SJCRH30 (cell line): ENCODE measurements at regions not wholly inside any gene's neighbourhood (a gene's known extent, or its start where the extent isn't known, plus 50 kb on each side); places are given as distances from the start of the nearest gene placed in this dataset.

ENCODE experiments used
- DNase-seq, 2 experiments: peaks; one replicate each; pipeline ENCODE4 v3.0.0-alpha.2; 2015 to 2020
- H3K27ac ChIP-seq: fragments of 250-450 bp; sonication (Bioruptor Pico); 2 replicates; pipeline ENCODE4 v1.5.1; 2020; ENCODE audit warnings: mild to moderate bottlenecking, moderate library complexity
- H3K27me3 ChIP-seq: fragments of 250-450 bp; sonication (Bioruptor Pico); 2 replicates; pipeline ENCODE4 v1.5.1; 2020; ENCODE audit warnings: mild to moderate bottlenecking, moderate library complexity
- H3K36me3 ChIP-seq: fragments of 250-450 bp; sonication (Bioruptor Pico); 2 replicates; pipeline ENCODE4 v1.5.1; 2020; ENCODE audit warnings: mild to moderate bottlenecking, moderate library complexity
- H3K4me1 ChIP-seq: fragments of 250-450 bp; sonication (Bioruptor Pico); 2 replicates; pipeline ENCODE4 v1.5.1; 2020; ENCODE audit warnings: mild to moderate bottlenecking, moderate library complexity
- H3K4me3 ChIP-seq: fragments of 250-450 bp; sonication (Bioruptor Pico); 2 replicates; pipeline ENCODE4 v1.5.1; 2020; ENCODE audit warnings: mild to moderate bottlenecking, moderate library complexity
- H3K9me3 ChIP-seq: fragments of 250-450 bp; sonication (Bioruptor Pico); replicated peaks from 2 replicates; pipeline ENCODE4 v1.5.1; 2020; ENCODE audit warnings: mild to moderate bottlenecking, moderate library complexity

GRCh38 chr16:85549766-85550421 is 63.2 kb upstream of the GSE1 start:
- Histone ChIP-seq H3K4me1 (peaks cover 4% of the 10 kb centered on the region), H3K4me3 (no peak overlapping the region), H3K27ac (no peak overlapping the region), H3K36me3 (no peaks in the 10 kb centered on the region), H3K9me3 (no peaks in the 10 kb centered on the region), H3K27me3 (no peaks in the 10 kb centered on the region)
- no peak for DNase-seq

- no peaks in the 10 kb centered on the region for H3K27me3 ChIP-seq
- no peaks in the 10 kb centered on the region for H3K36me3 ChIP-seq
- no peak overlapping the region for H3K4me3 ChIP-seq
- H3K27ac ChIP-seq, result no peak overlapping the region
- H3K9me3 ChIP-seq, result no peaks in the 10 kb centered on the region
- H3K4me1 ChIP-seq, result 0 out of 2 replicates have a peak, but pooled peaks cover 3% of the 10 kb centered on the region
- DNase-seq, result no peak
These were observed 62.7 kb upstream of the GSE1 start for GRCh38 chr16:85550422-85550864.

GRCh38 chr16:85550953-85551924 is 61.9 kb upstream of the GSE1 start:
- no peak for DNase-seq
- no peak overlapping the region for H3K27ac ChIP-seq
- no peak overlapping the region for H3K4me3 ChIP-seq
- H3K36me3 ChIP-seq, result no peaks in the 10 kb centered on the region
- no peaks in the 10 kb centered on the region for H3K27me3 ChIP-seq
- 0 out of 2 replicates have a peak, but pooled peaks cover 3% of the 10 kb centered on the region for H3K4me1 ChIP-seq
- H3K9me3 ChIP-seq, result no peaks in the 10 kb centered on the region

GRCh38 chr16:85552980-85553435 is 60.1 kb upstream of the GSE1 start:
- Histone ChIP-seq H3K4me1 (0 out of 2 replicates have a peak, but pooled peaks cover 3% of the 10 kb centered on the region), H3K4me3 (peak overlapping the region; percentile 83), H3K27me3 (no peaks in the 10 kb centered on the region), H3K36me3 (no peaks in the 10 kb centered on the region), H3K9me3 (no peaks in the 10 kb centered on the region), H3K27ac (no peak overlapping the region; the same call in 1 of the 2 replicates)
- DNase-seq, result no peak

GRCh38 chr16:85553436-85554113 is 59.5 kb upstream of the GSE1 start:
- no peaks in the 10 kb centered on the region for H3K27me3 ChIP-seq
- peak; percentile 38 to 45 for DNase-seq
- H3K36me3 ChIP-seq, result no peaks in the 10 kb centered on the region
- H3K9me3 ChIP-seq, result no peaks in the 10 kb centered on the region
- H3K4me3 ChIP-seq, result peak overlapping the region; percentile 83
- peak overlapping the region; percentile 60 for H3K27ac ChIP-seq
- 0 out of 2 replicates have a peak, but pooled peaks cover 3% of the 10 kb centered on the region for H3K4me1 ChIP-seq

- Histone ChIP-seq H3K27ac (peak overlapping the region; percentile 60), H3K27me3 (no peaks in the 10 kb centered on the region), H3K4me3 (peak overlapping the region; percentile 83), H3K36me3 (no peaks in the 10 kb centered on the region), H3K4me1 (0 out of 2 replicates have a peak, but pooled peaks cover 3% of the 10 kb centered on the region), H3K9me3 (no peaks in the 10 kb centered on the region)
- DNase-seq, result peak; percentile 72 to 86
These were observed 58.8 kb upstream of the GSE1 start for GRCh38 chr16:85554114-85554888.

- H3K4me3 ChIP-seq, result peak overlapping the region; percentile 83
- peak overlapping the region; percentile 60 for H3K27ac ChIP-seq
- no peaks in the 10 kb centered on the region for H3K27me3 ChIP-seq
- 0 out of 2 replicates have a peak, but pooled peaks cover 3% of the 10 kb centered on the region for H3K4me1 ChIP-seq
- no peaks in the 10 kb centered on the region for H3K36me3 ChIP-seq
- H3K9me3 ChIP-seq, result no peaks in the 10 kb centered on the region
- DNase-seq, result peak; percentile 45 to 62
These were observed 58.0 kb upstream of the GSE1 start for GRCh38 chr16:85554889-85555718.

- DNase-seq, result no peak
These were observed 57.2 kb upstream of the GSE1 start for GRCh38 chr16:85555719-85556455.

GRCh38 chr16:85556456-85557082 is 56.6 kb upstream of the GSE1 start:
- peaks cover 6% of the 10 kb centered on the region; the same call in 1 of the 2 replicates for H3K4me1 ChIP-seq
- H3K27me3 ChIP-seq, result no peaks in the 10 kb centered on the region
- H3K9me3 ChIP-seq, result no peaks in the 10 kb centered on the region
- H3K4me3 ChIP-seq, result peak overlapping the region; percentile 83
- H3K36me3 ChIP-seq, result no peaks in the 10 kb centered on the region
- DNase-seq, result peak; percentile 51 to 69
- no peak overlapping the region; the same call in 1 of the 2 replicates for H3K27ac ChIP-seq

More at GRCh38 chr16:85555719-85556455, 57.2 kb upstream of the GSE1 start:
- 0 out of 2 replicates have a peak, but pooled peaks cover 3% of the 10 kb centered on the region for H3K4me1 ChIP-seq
- H3K9me3 ChIP-seq, result no peaks in the 10 kb centered on the region
- H3K27ac ChIP-seq, result no peak overlapping the region
- no peaks in the 10 kb centered on the region for H3K27me3 ChIP-seq
- H3K36me3 ChIP-seq, result no peaks in the 10 kb centered on the region
- H3K4me3 ChIP-seq, result peak overlapping the region; percentile 83

- peaks cover 10% of the 10 kb centered on the region; the same call in 1 of the 2 replicates for H3K4me1 ChIP-seq
- H3K27ac ChIP-seq, result no peak overlapping the region; the same call in 1 of the 2 replicates
- DNase-seq, result no peak
- no peaks in the 10 kb centered on the region for H3K36me3 ChIP-seq
- no peaks in the 10 kb centered on the region for H3K9me3 ChIP-seq
- no peaks in the 10 kb centered on the region for H3K27me3 ChIP-seq
- H3K4me3 ChIP-seq, result peak overlapping the region; percentile 83
These were observed 55.8 kb upstream of the GSE1 start for GRCh38 chr16:85557083-85557970.

- Histone ChIP-seq H3K9me3 (no peaks in the 10 kb centered on the region), H3K27me3 (no peaks in the 10 kb centered on the region), H3K36me3 (no peaks in the 10 kb centered on the region), H3K4me3 (no peak overlapping the region), H3K4me1 (peaks cover 12% of the 10 kb centered on the region; the same call in 1 of the 2 replicates), H3K27ac (no peak overlapping the region)
- no peak for DNase-seq
These were observed 55.0 kb upstream of the GSE1 start for GRCh38 chr16:85557971-85558657.
